Keratinocyte (primary cell): ENCODE measurements at regions not wholly inside any gene's neighbourhood (a gene's known extent, or its start where the extent isn't known, plus 50 kb on each side); places are given as distances from the start of the nearest gene placed in this dataset.

Experiments used
- DNase-seq: peaks from one replicate; pipeline ENCODE4 v3.0.0-alpha.2; 2011; ENCODE audit warnings: low read depth, missing footprints, low spot score
- FAIRE-seq: peaks from 2 replicates; lab custom pipeline; 2011; peaks lifted over from hg19 to GRCh38; lab: Jason Lieb, UNC
- H2AFZ ChIP-seq: 2 replicates; pipeline ENCODE4 v1.6.0; 2012; ENCODE audit warnings: low read length, control low read depth, inconsistent platforms; ENCODE audit not compliant: control insufficient read depth
- H3K27ac ChIP-seq: 2 replicates; pipeline ENCODE4 v1.5.1; 2011; ENCODE audit warnings: low read length; ENCODE audit not compliant: control insufficient read depth, insufficient read depth
- H3K27me3 ChIP-seq: 3 replicates; pipeline ENCODE4 v1.6.0; 2011; ENCODE audit warnings: low read length; ENCODE audit not compliant: control insufficient read depth, insufficient read depth; ENCODE audit errors: extremely low read depth
- H3K36me3 ChIP-seq, 2 experiments: 2 replicates in 1 of 2; 3 replicates in 1 of 2; pipeline ENCODE4 v1.5.1; 2011; ENCODE audit warnings: low read length in 2 of 2, mild to moderate bottlenecking in 1 of 2; ENCODE audit not compliant: control insufficient read depth in 2 of 2, insufficient read depth in 2 of 2; ENCODE audit errors: extremely low read depth in 1 of 2
- H3K4me1 ChIP-seq: 3 replicates; pipeline ENCODE4 v1.5.1; 2011; ENCODE audit warnings: low read length; ENCODE audit not compliant: control insufficient read depth, insufficient read depth; ENCODE audit errors: extremely low read depth
- H3K4me2 ChIP-seq: 3 replicates; pipeline ENCODE4 v1.6.0; 2011; ENCODE audit warnings: low read depth, low read length; ENCODE audit not compliant: control insufficient read depth, insufficient read depth; ENCODE audit errors: extremely low read depth
- H3K4me3 ChIP-seq, 3 experiments: fragments of 200-600 bp in 1 of 3; sonication (generic) in 1 of 3; 2 replicates in 2 of 3; 3 replicates in 1 of 3; pipeline ENCODE4 v1.5.1; 2011 to 2016; ENCODE audit warnings: low read length in 3 of 3, mild to moderate bottlenecking in 3 of 3, control low read depth in 2 of 3, inconsistent platforms in 1 of 3, low read depth in 1 of 3, mixed read lengths in 1 of 3, mixed run types in 1 of 3, moderate library complexity in 1 of 3; ENCODE audit not compliant: control insufficient read depth in 2 of 3, insufficient read depth in 2 of 3; ENCODE audit errors: extremely low read depth in 1 of 3
- H3K79me2 ChIP-seq: 2 replicates; pipeline ENCODE4 v1.6.0; 2012; ENCODE audit warnings: low read length; ENCODE audit not compliant: control insufficient read depth, insufficient read depth
- H3K9ac ChIP-seq: 3 replicates; pipeline ENCODE4 v1.6.0; 2011; ENCODE audit warnings: low read length; ENCODE audit not compliant: control insufficient read depth, insufficient read depth; ENCODE audit errors: extremely low read depth
- H3K9me1 ChIP-seq: 3 replicates; pipeline ENCODE4 v1.6.0; 2011; ENCODE audit warnings: low read length; ENCODE audit not compliant: control insufficient read depth, insufficient read depth; ENCODE audit errors: extremely low read depth
- H3K9me3 ChIP-seq: 2 replicates; pipeline ENCODE4 v1.5.1; 2012; ENCODE audit warnings: low read depth, low read length; ENCODE audit not compliant: control insufficient read depth
- H4K20me1 ChIP-seq: 3 replicates; pipeline ENCODE4 v1.6.0; 2011; ENCODE audit warnings: low read length; ENCODE audit not compliant: control insufficient read depth, insufficient read depth; ENCODE audit errors: extremely low read depth
- EZH2 ChIP-seq: IDR thresholded peaks from one replicate; pipeline ENCODE4 v1.6.1; 2012; ENCODE audit warnings: inconsistent platforms, mild to moderate bottlenecking, low read length, moderate library complexity
- dilution Hi-C: fragments of 300-500 bp; cut with MboI; formaldehyde crosslinking; loops from one replicate; pipeline ENCODE4 v1.7.0; 2020; ENCODE audit warnings: low sequenced_read_pairs; ENCODE audit not compliant: extremely low pct_ligation_motif_present
- TF ChIP-seq, protein P1 (sequence below), 3 experiments: IDR thresholded peaks in 1 of 3; conservative IDR thresholded peaks in 1 of 3; optimal IDR thresholded peaks in 1 of 3; 2 replicates in 2 of 3; 3 replicates in 1 of 3; pipeline versions ENCODE3 to v1.5.1; 2011; ENCODE audit warnings: low read length in 3 of 3, mild to moderate bottlenecking in 3 of 3, moderate library complexity in 2 of 3, control low read depth in 1 of 3, inconsistent platforms in 1 of 3; ENCODE audit not compliant: insufficient read depth in 2 of 3; ENCODE audit errors: extremely low read depth in 1 of 3

DNA sequence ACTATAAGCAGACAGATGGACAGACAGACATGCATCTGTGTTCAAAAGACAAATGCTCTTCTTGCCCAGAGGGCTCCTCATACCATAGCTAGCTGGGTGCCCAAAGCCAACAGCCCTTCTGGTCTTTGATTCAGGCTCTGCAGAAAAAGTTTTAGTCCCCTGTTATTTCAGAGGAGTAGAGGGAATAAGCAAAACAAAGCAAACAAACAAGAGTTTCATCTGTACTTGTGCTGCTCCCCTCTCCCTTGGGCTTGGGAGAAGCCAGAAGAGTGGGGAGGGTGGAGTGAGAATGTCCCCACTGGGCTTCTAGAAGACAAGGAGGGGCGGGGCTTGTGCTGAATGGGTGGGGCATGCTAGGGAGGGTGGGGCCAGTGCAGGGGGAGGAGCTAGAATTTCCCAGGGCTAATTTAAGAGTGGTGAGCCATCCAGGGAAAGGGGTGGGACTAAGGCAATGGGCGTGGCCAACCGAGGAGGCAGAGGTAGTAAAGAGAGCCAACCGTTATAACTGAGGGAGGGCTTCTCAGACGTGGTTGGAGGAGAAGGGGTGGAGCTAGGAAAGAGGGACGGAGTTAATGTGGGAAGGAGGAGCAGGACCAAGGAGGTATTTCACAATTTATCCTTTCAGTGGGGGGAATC, 101.2 kb upstream of the MGMT start:
- H3K36me3 ChIP-seq: no peaks in the 10 kb centered on the region
- H3K4me2 ChIP-seq: no peak overlapping the region
- DNase-seq: no peak
- no peaks in the 10 kb centered on the region for H3K4me1 ChIP-seq
- H3K4me3 ChIP-seq: no peak overlapping the region
- TF ChIP-seq EZH2: no peak
- TF ChIP-seq, protein P1, sequence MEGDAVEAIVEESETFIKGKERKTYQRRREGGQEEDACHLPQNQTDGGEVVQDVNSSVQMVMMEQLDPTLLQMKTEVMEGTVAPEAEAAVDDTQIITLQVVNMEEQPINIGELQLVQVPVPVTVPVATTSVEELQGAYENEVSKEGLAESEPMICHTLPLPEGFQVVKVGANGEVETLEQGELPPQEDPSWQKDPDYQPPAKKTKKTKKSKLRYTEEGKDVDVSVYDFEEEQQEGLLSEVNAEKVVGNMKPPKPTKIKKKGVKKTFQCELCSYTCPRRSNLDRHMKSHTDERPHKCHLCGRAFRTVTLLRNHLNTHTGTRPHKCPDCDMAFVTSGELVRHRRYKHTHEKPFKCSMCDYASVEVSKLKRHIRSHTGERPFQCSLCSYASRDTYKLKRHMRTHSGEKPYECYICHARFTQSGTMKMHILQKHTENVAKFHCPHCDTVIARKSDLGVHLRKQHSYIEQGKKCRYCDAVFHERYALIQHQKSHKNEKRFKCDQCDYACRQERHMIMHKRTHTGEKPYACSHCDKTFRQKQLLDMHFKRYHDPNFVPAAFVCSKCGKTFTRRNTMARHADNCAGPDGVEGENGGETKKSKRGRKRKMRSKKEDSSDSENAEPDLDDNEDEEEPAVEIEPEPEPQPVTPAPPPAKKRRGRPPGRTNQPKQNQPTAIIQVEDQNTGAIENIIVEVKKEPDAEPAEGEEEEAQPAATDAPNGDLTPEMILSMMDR (optimal IDR thresholded peaks at IDR 0.05 in 1 of 3, IDR thresholded peaks at IDR 0.05 in 1 of 3, conservative IDR thresholded peaks at IDR 0.05 in 1 of 3; ENCODE audit: extremely low read depth in 1 of 3, insufficient read depth in 2 of 3, low read length in 3 of 3): no peak
- H3K27me3 ChIP-seq: no peaks in the 10 kb centered on the region
- H2AFZ ChIP-seq: no peak overlapping the region
- H4K20me1 ChIP-seq: no peaks in the 10 kb centered on the region
- no peak for FAIRE-seq
- dilution Hi-C loops: no loop called here
- H3K79me2 ChIP-seq: no peaks in the 10 kb centered on the region
- H3K9me3 ChIP-seq: no peaks in the 10 kb centered on the region
- no peak overlapping the region for H3K27ac ChIP-seq
- H3K9me1 ChIP-seq: no peaks in the 10 kb centered on the region
- no peak overlapping the region for H3K9ac ChIP-seq

DNA sequence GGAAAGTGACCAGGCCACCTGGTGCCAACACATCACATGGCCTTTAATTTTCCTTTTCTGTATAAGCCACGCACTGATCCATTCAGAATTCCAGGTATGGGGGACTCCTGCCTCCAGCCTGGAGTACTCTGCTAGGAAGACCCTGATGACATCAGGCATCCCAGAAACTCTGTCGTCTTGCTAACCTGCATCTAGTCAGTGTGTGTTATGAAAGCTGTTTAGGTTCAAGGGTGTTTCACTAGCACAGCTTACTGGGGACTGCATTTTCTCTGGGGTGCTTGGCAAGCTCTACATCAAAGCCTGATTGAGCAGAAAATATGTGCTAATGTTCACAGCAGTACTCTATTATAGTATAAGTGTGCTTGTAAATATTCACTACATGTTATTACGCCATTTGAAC, 100.6 kb upstream of the MGMT start:
- Histone ChIP-seq H3K27me3 (no peaks in the 10 kb centered on the region), H3K79me2 (no peaks in the 10 kb centered on the region), H4K20me1 (no peaks in the 10 kb centered on the region), H3K9me3 (no peaks in the 10 kb centered on the region), H2AFZ (no peak overlapping the region), H3K4me3 (no peak overlapping the region), H3K9me1 (no peaks in the 10 kb centered on the region), H3K9ac (no peak overlapping the region), H3K27ac (no peak overlapping the region), H3K4me1 (no peaks in the 10 kb centered on the region), H3K4me2 (no peak overlapping the region), H3K36me3 (no peaks in the 10 kb centered on the region)
- FAIRE-seq (no peak), DNase-seq (no peak)
- dilution Hi-C loops: no loop called here
- no peak for TF ChIP-seq EZH2
- TF ChIP-seq, protein P1 (optimal IDR thresholded peaks at IDR 0.05 in 1 of 3, IDR thresholded peaks at IDR 0.05 in 1 of 3, conservative IDR thresholded peaks at IDR 0.05 in 1 of 3; ENCODE audit: extremely low read depth in 1 of 3, insufficient read depth in 2 of 3, low read length in 3 of 3): no peak
